Stimulated activated CD4-positive, alpha-beta T cell treated with anti-CD3 and anti-CD28 coated beads, Interleukin-1b, Interleukin-23, amount 100 ng/mL, for 4 hours (primary cell): ENCODE measurements at regions not wholly inside any gene's neighbourhood (a gene's known extent, or its start where the extent isn't known, plus 50 kb on each side); places are given as distances from the start of the nearest gene placed in this dataset.
"Not testable (repeated sequence)": the region's sequence is repeated elsewhere in the genome, so short reads cannot be mapped to it uniquely, and the experiment has no call there.

Experiments
- DNase-seq, 2 donors: peaks; one replicate each; pipeline ENCODE4 v3.0.0-alpha.2; 2020; ENCODE audit warnings: low read depth in 2 of 2

DNA sequence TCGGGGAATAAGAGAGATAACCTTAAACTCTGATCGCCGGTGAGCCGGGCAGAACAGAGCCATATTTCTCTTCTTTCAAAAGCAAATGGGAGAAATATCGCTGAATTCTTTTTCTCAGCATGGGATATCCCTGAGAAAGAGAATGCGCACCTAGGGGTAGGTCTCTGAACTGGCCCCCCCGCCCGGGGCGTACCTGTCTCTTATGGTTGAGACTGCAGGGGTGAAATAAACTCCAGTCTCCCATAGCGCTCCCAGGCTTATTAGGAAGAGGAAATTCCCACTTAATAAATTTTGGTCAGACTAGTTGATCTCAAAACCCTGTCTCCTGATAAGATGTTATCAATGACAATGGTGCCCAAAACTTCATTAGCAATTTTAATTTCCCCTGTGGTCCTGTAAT is 58.8 kb upstream of the ADAMTS5 start:
- DNase-seq = not testable (repeated sequence)

- DNase-seq = no peak
These were observed 58.1 kb upstream of the ADAMTS5 start for GRCh38 chr21:27024971-27025370.

- no peak for DNase-seq
These were observed 57.4 kb upstream of the ADAMTS5 start for GRCh38 chr21:27024301-27024700.

DNA sequence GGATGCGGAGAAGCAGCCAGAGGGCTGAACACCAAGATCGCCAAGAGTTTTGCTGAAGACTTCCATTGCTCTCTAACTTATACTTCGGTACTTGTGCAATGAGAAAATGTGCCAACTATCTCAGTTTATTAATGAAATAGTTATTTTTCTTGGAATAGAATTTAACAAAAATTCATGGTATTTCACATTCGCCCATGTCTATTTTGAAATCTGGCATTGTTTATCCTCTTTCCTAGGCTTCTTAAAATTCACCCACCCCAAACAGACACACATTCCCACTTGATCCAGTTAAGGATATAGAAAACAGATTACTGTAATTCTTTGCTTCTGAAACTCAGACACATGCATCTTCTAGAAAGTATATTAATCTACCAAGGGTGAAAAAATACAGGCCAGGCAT is 56.3 kb upstream of the ADAMTS5 start:
- DNase-seq = no peak

DNA sequence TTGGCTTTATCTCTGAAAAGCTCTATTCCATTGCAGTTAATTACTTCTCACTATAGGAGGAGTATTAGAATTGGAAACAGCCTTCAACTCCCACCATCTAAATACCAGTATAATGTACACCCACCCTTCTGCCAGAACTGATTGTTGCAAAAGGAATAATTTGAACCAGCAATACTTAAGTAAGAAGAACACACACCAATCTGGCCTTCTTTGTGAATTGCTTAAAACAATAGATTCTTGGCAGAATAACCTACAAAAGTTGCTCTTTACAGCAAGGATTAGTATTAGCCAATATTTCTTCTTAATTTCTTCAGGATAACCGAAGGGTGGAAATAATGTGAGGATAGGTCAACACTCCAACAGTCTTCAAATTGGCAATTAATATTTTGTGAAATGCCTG is 54.9 kb upstream of the ADAMTS5 start:
- DNase-seq = no peak

- DNase-seq = no peak
These were observed 54.2 kb upstream of the ADAMTS5 start for GRCh38 chr21:27021046-27021445.

DNA sequence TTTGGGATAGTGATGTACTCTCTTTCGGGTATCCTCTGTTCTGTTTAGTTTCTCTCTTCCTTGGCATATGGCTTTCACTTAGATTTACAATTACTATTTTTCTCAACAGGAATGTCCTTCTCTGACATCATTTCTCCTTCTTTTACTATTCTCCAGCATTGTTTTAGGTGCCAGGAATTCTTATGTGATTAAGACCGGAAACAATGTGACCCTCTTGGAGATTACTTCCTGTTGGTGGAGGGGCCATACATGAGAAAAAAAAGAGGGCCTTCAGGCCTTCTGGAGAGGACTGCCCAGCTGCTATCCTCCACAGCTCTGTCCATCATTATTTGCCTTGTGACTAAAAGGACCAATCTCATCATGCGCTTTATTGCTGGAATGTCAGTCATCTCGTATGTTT is 50.4 kb upstream of the ADAMTS5 start:
- no peak for DNase-seq
